ENCODE measurements at regions not wholly inside any gene's neighbourhood (a gene's known extent, or its start where the extent isn't known, plus 50 kb on each side); places are given as distances from the start of the nearest gene placed in this dataset.

DNA sequence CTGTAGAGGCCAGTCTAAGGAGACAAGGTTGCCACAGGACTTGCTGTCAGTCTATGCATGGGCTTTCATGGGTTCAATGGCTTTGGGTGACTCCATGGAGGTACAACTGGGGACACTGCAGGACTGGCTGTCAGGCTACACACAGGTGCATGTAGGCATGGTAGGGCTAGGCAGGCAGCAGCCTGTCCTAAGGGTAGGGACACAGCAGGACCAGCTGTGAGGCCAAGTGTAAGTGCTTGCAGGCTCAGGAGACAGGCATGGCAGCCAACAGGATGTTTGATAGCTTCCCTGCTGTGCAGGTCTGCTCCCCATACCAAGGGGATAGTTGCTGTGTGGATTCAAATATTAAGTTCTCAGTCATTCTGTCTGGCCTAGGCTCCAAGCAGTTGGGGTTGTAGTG lies 181.0 kb upstream of the NPY start:
- dilution Hi-C loops (cut with MboI; ENCODE audit: extremely low pct_ligation_motif_present, low sequenced_read_pairs) (no loop called here), intact Hi-C loops (cut with micrococcal nuclease) (no loop called here)
- Histone ChIP-seq H3K4me3 (replicated peaks in 1 of 3; ENCODE audit: insufficient read depth in 1 of 3, low read depth in 1 of 3, low read length in 3 of 3) (no peak overlapping the region), H3K9ac (replicated peaks; ENCODE audit: extremely low read depth, insufficient read depth, low read length) (no peak overlapping the region), H3K79me2 (ENCODE audit: control insufficient read depth, insufficient read depth, low read length) (no peaks in the 10 kb centered on the region), H4K20me1 (replicated peaks; ENCODE audit: control insufficient read depth, extremely low read depth, insufficient read depth, low read length) (no peaks in the 10 kb centered on the region), H2AFZ (ENCODE audit: low read depth, low read length) (no peak overlapping the region), H3K36me3 (ENCODE audit: control insufficient read depth in 2 of 2, extremely low read depth in 1 of 2, insufficient read depth in 2 of 2, low read length in 2 of 2) (no peaks in the 10 kb centered on the region), H3K9me1 (replicated peaks; ENCODE audit: control insufficient read depth, extremely low read depth, insufficient read depth, low read length) (no peaks in the 10 kb centered on the region), H3K27ac (ENCODE audit: insufficient read depth, low read depth, low read length) (no peak overlapping the region), H3K4me1 (ENCODE audit: control insufficient read depth, extremely low read depth, insufficient read depth, low read length) (no peaks in the 10 kb centered on the region), H3K9me3 (replicated peaks; ENCODE audit: control insufficient read depth, insufficient read depth, low read length) (no peaks in the 10 kb centered on the region), H3K27me3 (ENCODE audit: control insufficient read depth in 2 of 2, insufficient read depth in 2 of 2, low read length in 2 of 2) (no peaks in the 10 kb centered on the region), H3K4me2 (ENCODE audit: insufficient read depth, low read length) (no peak overlapping the region)
- BruUV-seq (replicated peaks): no TSS peak
- CTCF ChIA-PET: no interaction called here
- FAIRE-seq (no peak), DNase-seq (ENCODE audit: low read depth, low spot score) (no peak)
- TF ChIP-seq EZH2 (IDR thresholded peaks at IDR 0.05; ENCODE audit: borderline replicate concordance, low read depth, low read length, severe bottlenecking) (no peak), MYC (IDR thresholded peaks at IDR 0.05; ENCODE audit: low read depth, low read length) (no peak), POLR2A (IDR thresholded peaks at IDR 0.05; ENCODE audit: low read depth, low read length) (no peak), JUN (IDR thresholded peaks at IDR 0.05; ENCODE audit: borderline replicate concordance, insufficient read depth, insufficient read length, low read depth) (no peak), FOS (IDR thresholded peaks at IDR 0.05; ENCODE audit: borderline replicate concordance, insufficient read depth, low read length) (no peak), MAX (IDR thresholded peaks at IDR 0.05; ENCODE audit: insufficient read depth, insufficient read length) (no peak), GATA2 (IDR thresholded peaks at IDR 0.05; ENCODE audit: insufficient read depth, insufficient read length, low read depth, low read length) (no peak), POLR2AphosphoS5 (IDR thresholded peaks at IDR 0.05; ENCODE audit: insufficient read depth, low read depth, low read length) (no peak), CTCF (IDR thresholded peaks at IDR 0.05; ENCODE audit: extremely low read depth in 1 of 2, insufficient read depth in 1 of 2, low read depth in 1 of 2, low read length in 2 of 2) (no peak)
- POLR2A ChIA-PET: no interaction called here

All from endothelial cell of umbilical vein (primary cell).